PC-3 (cell line): ENCODE measurements at regions not wholly inside any gene's neighbourhood (a gene's known extent, or its start where the extent isn't known, plus 50 kb on each side); places are given as distances from the start of the nearest gene placed in this dataset.

Source experiments
- EZH2 ChIP-seq: fragments of 300-600 bp; sonication (generic); IDR thresholded peaks from one replicate; pipeline ENCODE4 v1.6.1; 2017; ENCODE audit warnings: antibody characterized with exemption, mild to moderate bottlenecking, low read length; ENCODE audit not compliant: unreplicated experiment
- TF ChIP-seq, protein P1 (sequence below): fragments of 300-600 bp; sonication (generic); conservative IDR thresholded peaks from 2 replicates; pipeline ENCODE4 v1.5.1; 2017; ENCODE audit warnings: antibody characterized with exemption, low read depth, mild to moderate bottlenecking, low read length

DNA sequence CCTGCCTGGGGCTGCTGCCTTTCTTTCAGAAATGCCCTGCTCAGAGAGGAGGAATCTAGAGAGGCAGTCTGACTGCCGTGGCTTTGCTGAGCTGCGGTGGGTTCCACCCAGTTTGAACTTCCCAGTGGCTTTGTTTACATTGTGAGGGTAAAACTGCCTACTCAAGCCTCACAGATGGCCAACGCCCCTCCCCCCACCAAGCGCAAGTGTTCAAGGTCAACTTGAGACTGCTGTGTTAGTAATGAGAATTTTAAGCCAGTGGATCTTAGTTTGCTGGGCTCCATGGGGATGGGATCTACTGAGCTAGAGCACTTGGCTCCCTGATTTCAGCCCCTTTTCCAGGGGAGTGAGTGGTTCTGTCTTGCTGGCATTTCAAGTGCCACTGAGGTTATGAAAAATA lies 819.2 kb downstream of the NLGN4Y start:
- TF ChIP-seq, protein P1, sequence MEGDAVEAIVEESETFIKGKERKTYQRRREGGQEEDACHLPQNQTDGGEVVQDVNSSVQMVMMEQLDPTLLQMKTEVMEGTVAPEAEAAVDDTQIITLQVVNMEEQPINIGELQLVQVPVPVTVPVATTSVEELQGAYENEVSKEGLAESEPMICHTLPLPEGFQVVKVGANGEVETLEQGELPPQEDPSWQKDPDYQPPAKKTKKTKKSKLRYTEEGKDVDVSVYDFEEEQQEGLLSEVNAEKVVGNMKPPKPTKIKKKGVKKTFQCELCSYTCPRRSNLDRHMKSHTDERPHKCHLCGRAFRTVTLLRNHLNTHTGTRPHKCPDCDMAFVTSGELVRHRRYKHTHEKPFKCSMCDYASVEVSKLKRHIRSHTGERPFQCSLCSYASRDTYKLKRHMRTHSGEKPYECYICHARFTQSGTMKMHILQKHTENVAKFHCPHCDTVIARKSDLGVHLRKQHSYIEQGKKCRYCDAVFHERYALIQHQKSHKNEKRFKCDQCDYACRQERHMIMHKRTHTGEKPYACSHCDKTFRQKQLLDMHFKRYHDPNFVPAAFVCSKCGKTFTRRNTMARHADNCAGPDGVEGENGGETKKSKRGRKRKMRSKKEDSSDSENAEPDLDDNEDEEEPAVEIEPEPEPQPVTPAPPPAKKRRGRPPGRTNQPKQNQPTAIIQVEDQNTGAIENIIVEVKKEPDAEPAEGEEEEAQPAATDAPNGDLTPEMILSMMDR: no peak
- no peak for TF ChIP-seq EZH2
